NB4 (cell line): ENCODE measurements at regions not wholly inside any gene's neighbourhood (a gene's known extent, or its start where the extent isn't known, plus 50 kb on each side); places are given as distances from the start of the nearest gene placed in this dataset.

ENCODE experiments used
- DNase-seq: peaks from one replicate; pipeline ENCODE4 v3.0.0; 2010; ENCODE audit warnings: low read depth
- H3K4me3 ChIP-seq: one replicate; pipeline ENCODE4 v1.5.1; 2011; ENCODE audit warnings: mild to moderate bottlenecking, low read depth, low read length, moderate library complexity
- MYC ChIP-seq: IDR thresholded peaks from 2 replicates; pipeline ENCODE4 v1.6.1; 2011; ENCODE audit warnings: low read depth, low read length
- POLR2A ChIP-seq: IDR thresholded peaks from 2 replicates; pipeline ENCODE4 v1.6.1; 2011; ENCODE audit warnings: mild to moderate bottlenecking; ENCODE audit not compliant: insufficient read length; ENCODE audit errors: extremely low read depth
- TF ChIP-seq, protein P1 (sequence below): IDR thresholded peaks from 2 replicates; pipeline ENCODE4 v1.6.1; 2011; ENCODE audit warnings: low read depth, low read length
- TF ChIP-seq, protein P2 (sequence below): IDR thresholded peaks from one replicate; pipeline ENCODE4 v1.5.1; 2012; ENCODE audit warnings: low read depth, low read length

DNA sequence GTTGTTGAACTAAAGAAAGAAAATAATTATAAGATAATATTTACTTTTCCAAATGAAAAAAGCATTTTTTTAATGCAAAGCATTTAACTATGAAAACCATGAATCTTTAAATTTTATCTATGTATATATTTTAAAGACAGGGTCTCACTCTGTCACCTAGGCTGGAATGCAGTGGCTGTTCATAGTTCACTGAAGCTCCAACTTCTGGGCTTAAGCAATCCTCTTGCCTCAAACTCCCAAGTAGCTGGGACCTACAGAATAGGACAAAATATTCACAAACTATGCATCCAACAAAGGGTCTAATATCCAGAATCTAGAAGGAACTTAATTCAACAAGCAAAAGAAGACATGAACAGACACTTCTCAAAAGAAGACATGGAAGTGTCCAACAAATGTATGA is 55.9 kb upstream of the ALB start:
- no peak overlapping the region for H3K4me3 ChIP-seq
- TF ChIP-seq, protein P1, sequence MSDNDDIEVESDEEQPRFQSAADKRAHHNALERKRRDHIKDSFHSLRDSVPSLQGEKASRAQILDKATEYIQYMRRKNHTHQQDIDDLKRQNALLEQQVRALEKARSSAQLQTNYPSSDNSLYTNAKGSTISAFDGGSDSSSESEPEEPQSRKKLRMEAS: no peak
- TF ChIP-seq, protein P2, sequence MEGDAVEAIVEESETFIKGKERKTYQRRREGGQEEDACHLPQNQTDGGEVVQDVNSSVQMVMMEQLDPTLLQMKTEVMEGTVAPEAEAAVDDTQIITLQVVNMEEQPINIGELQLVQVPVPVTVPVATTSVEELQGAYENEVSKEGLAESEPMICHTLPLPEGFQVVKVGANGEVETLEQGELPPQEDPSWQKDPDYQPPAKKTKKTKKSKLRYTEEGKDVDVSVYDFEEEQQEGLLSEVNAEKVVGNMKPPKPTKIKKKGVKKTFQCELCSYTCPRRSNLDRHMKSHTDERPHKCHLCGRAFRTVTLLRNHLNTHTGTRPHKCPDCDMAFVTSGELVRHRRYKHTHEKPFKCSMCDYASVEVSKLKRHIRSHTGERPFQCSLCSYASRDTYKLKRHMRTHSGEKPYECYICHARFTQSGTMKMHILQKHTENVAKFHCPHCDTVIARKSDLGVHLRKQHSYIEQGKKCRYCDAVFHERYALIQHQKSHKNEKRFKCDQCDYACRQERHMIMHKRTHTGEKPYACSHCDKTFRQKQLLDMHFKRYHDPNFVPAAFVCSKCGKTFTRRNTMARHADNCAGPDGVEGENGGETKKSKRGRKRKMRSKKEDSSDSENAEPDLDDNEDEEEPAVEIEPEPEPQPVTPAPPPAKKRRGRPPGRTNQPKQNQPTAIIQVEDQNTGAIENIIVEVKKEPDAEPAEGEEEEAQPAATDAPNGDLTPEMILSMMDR: no peak
- TF ChIP-seq POLR2A (no peak), MYC (no peak)

DNA sequence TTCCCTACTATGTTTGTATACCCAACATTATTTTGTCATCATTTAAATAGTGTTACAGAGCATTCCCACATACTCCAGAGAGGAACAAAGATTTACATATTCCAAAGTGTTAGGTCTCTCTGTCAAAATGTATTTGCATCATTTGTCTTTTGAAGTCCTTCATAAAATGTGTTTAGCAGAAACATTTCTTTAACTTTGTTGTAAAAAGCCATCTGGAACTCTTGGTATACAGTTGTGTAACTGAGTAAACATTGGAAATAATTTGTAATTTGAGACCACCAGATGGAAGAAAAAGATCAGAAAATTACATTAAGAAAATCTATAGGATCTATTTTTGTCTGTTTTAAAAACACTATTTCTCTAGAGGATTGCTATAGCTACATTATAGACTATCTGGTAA is 56.6 kb upstream of the ALB start:
- no peak for DNase-seq
- no peak overlapping the region for H3K4me3 ChIP-seq
- TF ChIP-seq, protein P2: no peak
- TF ChIP-seq POLR2A (no peak), MYC (no peak)
- TF ChIP-seq, protein P1: no peak

More for the DNA sequence above, 55.9 kb upstream of the ALB start:
- no peak for DNase-seq

DNA sequence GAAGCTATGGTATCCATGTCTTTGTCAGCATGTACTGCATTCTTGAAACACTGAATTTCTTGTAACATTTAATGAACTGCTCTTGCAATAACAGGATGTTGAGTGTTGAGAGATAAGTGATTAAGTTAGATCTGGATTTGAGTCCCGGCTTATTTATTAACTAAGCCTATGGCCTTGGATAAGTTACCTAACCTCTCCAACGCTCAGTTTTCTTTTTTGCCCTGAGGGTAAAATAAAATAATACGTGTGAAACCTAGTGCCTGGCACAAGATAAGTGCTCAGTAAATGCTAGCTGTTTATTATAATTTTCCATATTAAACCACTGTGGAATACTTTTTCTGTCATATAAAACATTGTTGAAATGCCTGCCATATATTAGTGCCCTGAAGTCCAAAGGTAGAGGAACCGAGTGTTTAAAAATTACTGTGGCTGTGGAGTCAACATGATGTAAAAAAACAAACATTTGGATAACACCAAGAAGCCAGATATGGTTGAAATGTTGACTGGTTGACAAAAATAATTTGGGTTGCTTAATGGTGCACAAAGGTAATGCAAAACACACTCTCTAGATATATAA is 58.6 kb upstream of the ALB start:
- no peak for TF ChIP-seq POLR2A
- no peak for DNase-seq
- H3K4me3 ChIP-seq: no peak overlapping the region

DNA sequence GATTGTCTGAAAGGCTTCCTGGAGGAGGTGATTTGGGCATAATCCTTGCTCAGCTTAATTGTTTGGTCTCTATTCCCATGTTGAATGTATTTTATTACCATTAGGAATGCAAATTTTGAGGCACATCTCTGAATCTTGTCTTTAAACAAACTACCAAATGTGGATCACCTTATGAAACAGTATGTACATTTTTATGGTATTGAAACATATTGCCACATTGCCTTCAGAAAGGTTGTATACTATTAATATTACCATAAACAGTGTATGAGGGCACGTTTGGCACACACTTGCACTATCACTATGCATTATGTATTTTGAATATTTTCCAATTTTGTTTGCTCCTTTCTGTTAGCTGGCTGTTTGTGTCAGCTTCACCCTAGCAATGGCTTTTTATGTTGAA is 60.0 kb upstream of the ALB start:
- TF ChIP-seq, protein P1: no peak
- no peak overlapping the region for H3K4me3 ChIP-seq

DNA sequence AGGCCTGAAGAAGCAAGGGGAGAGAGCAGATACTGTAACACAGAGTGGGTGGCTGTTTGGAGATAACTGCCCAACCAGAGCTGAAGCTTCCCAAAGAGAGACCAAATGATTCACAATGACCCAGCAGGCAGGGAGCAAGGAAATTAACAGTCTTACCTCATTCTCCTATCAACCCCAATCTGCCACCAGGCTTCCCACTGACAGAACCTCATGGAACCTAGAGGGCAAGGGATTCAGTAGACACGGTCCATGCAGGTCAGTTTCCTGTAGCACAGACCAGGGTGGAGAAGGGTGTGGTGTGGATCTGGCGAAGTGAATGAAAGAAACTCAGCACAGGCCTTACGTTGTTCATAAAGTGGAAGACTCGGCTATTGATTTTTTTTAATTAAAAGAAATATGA is 60.7 kb upstream of the ALB start:
- TF ChIP-seq, protein P1: no peak
- TF ChIP-seq, protein P2: no peak
- TF ChIP-seq POLR2A (no peak), MYC (no peak)
- no peak for DNase-seq

More for the DNA sequence above, 60.0 kb upstream of the ALB start:
- DNase-seq: no peak

DNA sequence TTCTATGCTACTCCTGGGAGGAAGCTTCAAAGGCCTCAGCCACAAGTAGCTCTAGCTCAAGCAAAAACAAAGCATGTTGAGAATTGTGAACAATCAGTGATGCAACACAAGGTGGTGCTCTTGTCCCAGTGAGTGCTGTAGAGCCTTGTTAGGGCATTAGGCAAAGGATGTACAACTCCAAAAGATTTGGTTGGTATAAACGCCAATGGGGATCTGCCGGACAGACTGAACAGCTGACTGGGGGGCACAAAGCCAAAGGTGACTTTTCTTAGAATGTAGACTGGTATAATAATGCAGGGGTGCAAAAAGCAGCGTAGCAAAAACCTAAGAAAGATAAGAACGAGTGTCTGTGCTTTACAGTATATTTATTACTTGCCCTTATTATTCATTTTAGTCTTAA is 62.6 kb upstream of the ALB start:
- TF ChIP-seq POLR2A (no peak), MYC (no peak; the same call in 1 of the 2 replicates)
- TF ChIP-seq, protein P1: no peak
- TF ChIP-seq, protein P2: peak; percentile 51
- no peak overlapping the region for H3K4me3 ChIP-seq
- DNase-seq: peak; percentile 58

More for the DNA sequence above, 60.7 kb upstream of the ALB start:
- no peak overlapping the region for H3K4me3 ChIP-seq

DNA sequence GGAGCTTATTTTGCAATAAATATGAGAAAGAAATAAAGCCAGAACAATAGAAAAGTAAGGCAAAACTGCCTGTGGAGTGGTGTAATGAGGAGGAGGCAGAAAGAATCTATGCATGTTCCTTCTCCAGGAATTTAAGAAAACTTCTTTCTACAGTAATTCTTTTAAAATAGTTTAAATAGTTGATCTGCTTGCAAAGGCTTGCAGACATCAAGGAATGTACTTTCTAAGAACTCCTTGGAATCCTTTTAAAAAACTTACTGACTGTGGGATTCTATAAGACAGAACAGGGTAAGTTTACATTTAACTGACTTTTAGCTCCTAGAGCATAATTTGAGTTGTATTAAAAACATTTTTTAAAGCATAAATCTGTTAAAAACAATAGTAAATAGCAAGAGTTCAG is 63.2 kb upstream of the ALB start:
- no peak for DNase-seq
- no peak overlapping the region for H3K4me3 ChIP-seq
- TF ChIP-seq POLR2A (no peak), MYC (no peak)
- TF ChIP-seq, protein P1: no peak
- TF ChIP-seq, protein P2: no peak
